Activated CD4-positive, alpha-beta T cell treated with anti-CD3 and anti-CD28 coated beads, Interleukin-2, amount 10 ng/mL, durations not matched to agents 7 days and 5 days (primary cell): ENCODE measurements at regions not wholly inside any gene's neighbourhood (a gene's known extent, or its start where the extent isn't known, plus 50 kb on each side); places are given as distances from the start of the nearest gene placed in this dataset.
"Not testable (repeated sequence)": the region's sequence is repeated elsewhere in the genome, so short reads cannot be mapped to it uniquely, and the experiment has no call there.

Source experiments
- CTCF ChIA-PET: fragments of 350-600 bp; sonication (Branson Sonifier 250); formaldehyde crosslinking; loops from one replicate; lab custom pipeline; 2021; ENCODE audit warnings: antibody characterized with exemption; lab: Charles Lee
- POLR2A ChIA-PET: fragments of 350-600 bp; sonication (Branson Sonifier 250); formaldehyde crosslinking; loops from one replicate; lab custom pipeline; 2021; ENCODE audit warnings: antibody characterized with exemption; lab: Charles Lee
- DNase-seq: peaks from one replicate; pipeline ENCODE4 v3.0.0-alpha.2; 2020
- H3K27ac Mint-ChIP-seq: one replicate; pipeline ENCODE4 v1.8.0; 2021; ENCODE audit warnings: mild to moderate bottlenecking, moderate library complexity, mixed read lengths
- H3K27me3 Mint-ChIP-seq: one replicate; pipeline ENCODE4 v1.8.0; 2021; ENCODE audit warnings: mixed read lengths
- H3K36me3 Mint-ChIP-seq: one replicate; pipeline ENCODE4 v1.8.0; 2021; ENCODE audit warnings: low read depth, mixed read lengths
- H3K4me1 Mint-ChIP-seq: one replicate; pipeline ENCODE4 v1.8.0; 2021; ENCODE audit warnings: mixed read lengths
- H3K4me3 Mint-ChIP-seq: one replicate; pipeline ENCODE4 v1.8.0; 2021; ENCODE audit warnings: mild to moderate bottlenecking, moderate library complexity, mixed read lengths
- H3K9me3 Mint-ChIP-seq: one replicate; pipeline ENCODE4 v1.8.0; 2021; ENCODE audit warnings: mixed read lengths

- POLR2A ChIA-PET = no interaction called here
- H3K36me3 Mint-ChIP-seq = no peaks in the 10 kb centered on the region
- no peak overlapping the region for H3K27ac Mint-ChIP-seq
These were observed 1244.2 kb downstream of the DIAPH3 start for GRCh38 chr13:58919551-58919950.

GRCh38 chr13:58921129-58921528, 1242.6 kb downstream of the DIAPH3 start:
- Mint-ChIP-seq H3K4me1 (no peaks in the 10 kb centered on the region), H3K9me3 (no peaks in the 10 kb centered on the region), H3K27ac (no peak overlapping the region), H3K4me3 (no peak overlapping the region), H3K36me3 (no peaks in the 10 kb centered on the region), H3K27me3 (no peaks in the 10 kb centered on the region)
- CTCF ChIA-PET = no interaction called here
- POLR2A ChIA-PET = no interaction called here
- no peak for DNase-seq

More at GRCh38 chr13:58919551-58919950, 1244.2 kb downstream of the DIAPH3 start:
- Mint-ChIP-seq H3K4me1 (no peaks in the 10 kb centered on the region), H3K9me3 (no peaks in the 10 kb centered on the region), H3K4me3 (no peak overlapping the region), H3K27me3 (no peaks in the 10 kb centered on the region)
- CTCF ChIA-PET = no interaction called here
- no peak for DNase-seq

- Mint-ChIP-seq H3K36me3 (no peaks in the 10 kb centered on the region), H3K4me1 (no peaks in the 10 kb centered on the region), H3K9me3 (no peaks in the 10 kb centered on the region), H3K4me3 (no peak overlapping the region), H3K27ac (no peak overlapping the region), H3K27me3 (no peaks in the 10 kb centered on the region)
- DNase-seq = no peak
- ChIA-PET POLR2A (no interaction called here), CTCF (no interaction called here)
These were observed 1236.9 kb downstream of the DIAPH3 start for GRCh38 chr13:58926858-58927257.

- no peak for DNase-seq
- Mint-ChIP-seq H3K27ac (no peak overlapping the region), H3K36me3 (no peaks in the 10 kb centered on the region), H3K4me1 (no peaks in the 10 kb centered on the region), H3K4me3 (no peak overlapping the region), H3K27me3 (no peaks in the 10 kb centered on the region), H3K9me3 (no peaks in the 10 kb centered on the region)
- ChIA-PET CTCF (no interaction called here), POLR2A (no interaction called here)
These were observed 1230.3 kb downstream of the DIAPH3 start for GRCh38 chr13:58933475-58933874.

- H3K4me1 Mint-ChIP-seq = no peaks in the 10 kb centered on the region
- no peak for DNase-seq
- no peak overlapping the region for H3K27ac Mint-ChIP-seq
- no peaks in the 10 kb centered on the region for H3K9me3 Mint-ChIP-seq
- no peaks in the 10 kb centered on the region for H3K27me3 Mint-ChIP-seq
- POLR2A ChIA-PET = interaction anchor here (0.7 kb wide), 1 partner anchor 346 kb away, joined by 3 read pairs; no protein-coding TSS in a partner anchor
- CTCF ChIA-PET = no interaction called here
- H3K4me3 Mint-ChIP-seq = no peak overlapping the region
- H3K36me3 Mint-ChIP-seq = no peaks in the 10 kb centered on the region
These were observed 1228.0 kb downstream of the DIAPH3 start for GRCh38 chr13:58935689-58936088.

- H3K9me3 Mint-ChIP-seq = peaks cover 7% of the 10 kb centered on the region
- no peaks in the 10 kb centered on the region for H3K4me1 Mint-ChIP-seq
- ChIA-PET POLR2A (no interaction called here), CTCF (no interaction called here)
- no peak for DNase-seq
- no peak overlapping the region for H3K27ac Mint-ChIP-seq
- no peak overlapping the region for H3K4me3 Mint-ChIP-seq
- H3K36me3 Mint-ChIP-seq = no peaks in the 10 kb centered on the region
- no peaks in the 10 kb centered on the region for H3K27me3 Mint-ChIP-seq
These were observed 1217.5 kb downstream of the DIAPH3 start for GRCh38 chr13:58946274-58946673.

GRCh38 chr13:58949646-58950045, 1214.1 kb downstream of the DIAPH3 start:
- Mint-ChIP-seq H3K4me1 (no peaks in the 10 kb centered on the region), H3K9me3 (peaks cover 7% of the 10 kb centered on the region), H3K27ac (no peak overlapping the region), H3K36me3 (no peaks in the 10 kb centered on the region), H3K27me3 (no peaks in the 10 kb centered on the region), H3K4me3 (no peak overlapping the region)
- CTCF ChIA-PET = no interaction called here
- POLR2A ChIA-PET = no interaction called here
- DNase-seq = no peak

GRCh38 chr13:58950911-58951310, 1212.8 kb downstream of the DIAPH3 start:
- Mint-ChIP-seq H3K36me3 (no peaks in the 10 kb centered on the region), H3K9me3 (peaks cover 7% of the 10 kb centered on the region), H3K4me1 (no peaks in the 10 kb centered on the region), H3K27ac (no peak overlapping the region), H3K27me3 (no peaks in the 10 kb centered on the region), H3K4me3 (no peak overlapping the region)
- POLR2A ChIA-PET = no interaction called here
- CTCF ChIA-PET = no interaction called here
- no peak for DNase-seq

- no peaks in the 10 kb centered on the region for H3K36me3 Mint-ChIP-seq
- CTCF ChIA-PET = no interaction called here
- POLR2A ChIA-PET = no interaction called here
- H3K4me3 Mint-ChIP-seq = no peak overlapping the region
- peaks cover 7% of the 10 kb centered on the region for H3K9me3 Mint-ChIP-seq
- no peaks in the 10 kb centered on the region for H3K4me1 Mint-ChIP-seq
- no peaks in the 10 kb centered on the region for H3K27me3 Mint-ChIP-seq
- no peak overlapping the region for H3K27ac Mint-ChIP-seq
- no peak for DNase-seq
These were observed 1210.1 kb downstream of the DIAPH3 start for GRCh38 chr13:58953638-58954037.

- H3K9me3 Mint-ChIP-seq = no peaks in the 10 kb centered on the region
- no peak overlapping the region for H3K27ac Mint-ChIP-seq
- H3K4me3 Mint-ChIP-seq = no peak overlapping the region
- H3K36me3 Mint-ChIP-seq = no peaks in the 10 kb centered on the region
- POLR2A ChIA-PET = no interaction called here
- CTCF ChIA-PET = no interaction called here
- no peaks in the 10 kb centered on the region for H3K4me1 Mint-ChIP-seq
- no peaks in the 10 kb centered on the region for H3K27me3 Mint-ChIP-seq
- DNase-seq = no peak
These were observed 1208.0 kb downstream of the DIAPH3 start for GRCh38 chr13:58955546-58956385.

GRCh38 chr13:58958097-58958496, 1205.6 kb downstream of the DIAPH3 start:
- H3K9me3 Mint-ChIP-seq, POLR2A ChIA-PET, H3K4me3 Mint-ChIP-seq, H3K36me3 Mint-ChIP-seq, H3K27ac Mint-ChIP-seq, H3K4me1 Mint-ChIP-seq, CTCF ChIA-PET, H3K27me3 Mint-ChIP-seq, DNase-seq: not testable (repeated sequence)

- no peak overlapping the region for H3K27ac Mint-ChIP-seq
- CTCF ChIA-PET = no interaction called here
- H3K36me3 Mint-ChIP-seq = no peaks in the 10 kb centered on the region
- no peaks in the 10 kb centered on the region for H3K4me1 Mint-ChIP-seq
- H3K9me3 Mint-ChIP-seq = no peaks in the 10 kb centered on the region
- DNase-seq = no peak
- POLR2A ChIA-PET = no interaction called here
- no peak overlapping the region for H3K4me3 Mint-ChIP-seq
- H3K27me3 Mint-ChIP-seq = no peaks in the 10 kb centered on the region
These were observed 1202.8 kb downstream of the DIAPH3 start for GRCh38 chr13:58960888-58961287.

GRCh38 chr13:58963321-58963720, 1200.4 kb downstream of the DIAPH3 start:
- ChIA-PET CTCF (no interaction called here), POLR2A (no interaction called here)
- H3K27me3 Mint-ChIP-seq = no peaks in the 10 kb centered on the region
- no peaks in the 10 kb centered on the region for H3K4me1 Mint-ChIP-seq
- H3K4me3 Mint-ChIP-seq = no peak overlapping the region
- no peak for DNase-seq
- no peaks in the 10 kb centered on the region for H3K36me3 Mint-ChIP-seq
- no peak overlapping the region for H3K27ac Mint-ChIP-seq
- no peaks in the 10 kb centered on the region for H3K9me3 Mint-ChIP-seq

- DNase-seq = no peak
- Mint-ChIP-seq H3K4me1 (no peaks in the 10 kb centered on the region), H3K9me3 (no peaks in the 10 kb centered on the region), H3K27ac (no peak overlapping the region), H3K27me3 (no peaks in the 10 kb centered on the region), H3K36me3 (no peaks in the 10 kb centered on the region), H3K4me3 (no peak overlapping the region)
- POLR2A ChIA-PET = no interaction called here
- CTCF ChIA-PET = no interaction called here
These were observed 1199.7 kb downstream of the DIAPH3 start for GRCh38 chr13:58964048-58964447.
